HEK293 (cell line): ENCODE measurements at regions not wholly inside any gene's neighbourhood (a gene's known extent, or its start where the extent isn't known, plus 50 kb on each side); places are given as distances from the start of the nearest gene placed in this dataset.

Experiments used
- CTCF ChIA-PET: fragments of 350-600 bp; formaldehyde crosslinking; extraction: SDS; loops from one replicate; lab custom pipeline; 2021; ENCODE audit warnings: antibody characterized with exemption; lab: Yijun Ruan, JAX
- POLR2A ChIA-PET: fragments of 300-600 bp; formaldehyde crosslinking; extraction: SDS; loops from one replicate; lab custom pipeline; 2020; ENCODE audit warnings: antibody characterized with exemption, inconsistent platforms; lab: Yijun Ruan, JAX
- H3K27ac ChIP-seq: fragments of 200-500 bp; sonication (Bioruptor generic); 2 replicates; pipeline ENCODE4 v1.5.1; 2014; ENCODE audit warnings: low read depth, low read length, control low read depth, inconsistent platforms; ENCODE audit errors: extremely low read depth
- H3K36me3 ChIP-seq, 2 experiments: fragments of 200-500 bp in 1 of 2; sonication (Bioruptor generic) in 1 of 2; 1 replicate in 1 of 2; 2 replicates in 1 of 2; pipeline ENCODE4 v1.5.1; 2014 to 2017; ENCODE audit warnings: inconsistent platforms in 2 of 2, low read length in 2 of 2; ENCODE audit not compliant: control insufficient read depth in 2 of 2, insufficient read depth in 1 of 2
- H3K4me1 ChIP-seq: fragments of 200-500 bp; sonication (Bioruptor generic); 2 replicates; pipeline ENCODE4 v1.5.1; 2014; ENCODE audit warnings: mild to moderate bottlenecking, low read length, inconsistent platforms; ENCODE audit not compliant: control insufficient read depth, insufficient read depth
- H3K4me3 ChIP-seq: 2 replicates; pipeline ENCODE4 v1.5.1; 2011; ENCODE audit warnings: low read depth, mild to moderate bottlenecking, control low read depth, low read length, moderate library complexity
- H3K9me3 ChIP-seq: fragments of 200-500 bp; sonication (Bioruptor generic); 2 replicates; pipeline ENCODE4 v1.5.1; 2014; ENCODE audit warnings: low read depth, low read length, inconsistent platforms; ENCODE audit not compliant: control insufficient read depth, insufficient read depth
- KLF1 ChIP-seq: fragments of 450-650 bp; formaldehyde crosslinking; IDR thresholded peaks from 2 replicates; pipeline ENCODE4 v1.5.1; 2016; ENCODE audit warnings: missing biosample characterization, missing genetic modification characterization
- PATZ1 ChIP-seq: fragments of 450-650 bp; formaldehyde crosslinking; IDR thresholded peaks from 2 replicates; pipeline ENCODE4 v1.5.1; 2016; ENCODE audit warnings: missing biosample characterization, missing genetic modification characterization
- PRDM10 ChIP-seq: fragments of 450-650 bp; formaldehyde crosslinking; IDR thresholded peaks from 2 replicates; pipeline ENCODE4 v1.5.1; 2016; ENCODE audit warnings: missing biosample characterization, missing genetic modification characterization
- SETDB1 ChIP-seq: IDR thresholded peaks from one replicate; pipeline ENCODE4 v1.6.1; 2017; ENCODE audit warnings: mild to moderate bottlenecking, low read length, moderate library complexity, mixed read lengths; ENCODE audit not compliant: insufficient read length
- SP7 ChIP-seq: fragments of 450-650 bp; formaldehyde crosslinking; IDR thresholded peaks from 2 replicates; pipeline ENCODE4 v1.5.1; 2016; ENCODE audit warnings: missing biosample characterization, missing genetic modification characterization
- YY2 ChIP-seq: fragments of 450-650 bp; formaldehyde crosslinking; IDR thresholded peaks from 2 replicates; pipeline ENCODE4 v1.5.1; 2016; ENCODE audit warnings: missing biosample characterization, missing genetic modification characterization
- ZBTB11 ChIP-seq: fragments of 450-650 bp; formaldehyde crosslinking; conservative IDR thresholded peaks from 2 replicates; pipeline ENCODE4 v1.5.1; 2016; ENCODE audit warnings: low read depth, missing biosample characterization, missing genetic modification characterization
- ZNF112 ChIP-seq: fragments of 450-650 bp; formaldehyde crosslinking; IDR thresholded peaks from 2 replicates; pipeline ENCODE4 v1.5.0; 2017; ENCODE audit warnings: missing biosample characterization, missing genetic modification characterization
- ZNF148 ChIP-seq: fragments of 450-650 bp; formaldehyde crosslinking; IDR thresholded peaks from 2 replicates; pipeline ENCODE4 v1.5.0; 2017; ENCODE audit warnings: missing biosample characterization, missing genetic modification characterization, borderline replicate concordance
- ZNF501 ChIP-seq: fragments of 450-650 bp; formaldehyde crosslinking; IDR thresholded peaks from 2 replicates; pipeline ENCODE4 v1.5.1; 2016; ENCODE audit warnings: missing biosample characterization, missing genetic modification characterization
- ZNF514 ChIP-seq: fragments of 450-650 bp; formaldehyde crosslinking; IDR thresholded peaks from 2 replicates; pipeline ENCODE4 v1.5.1; 2016; ENCODE audit warnings: missing biosample characterization, missing genetic modification characterization
- ZNF548 ChIP-seq: fragments of 450-650 bp; formaldehyde crosslinking; IDR thresholded peaks from 2 replicates; pipeline ENCODE4 v1.5.1; 2016; ENCODE audit warnings: missing biosample characterization, missing genetic modification characterization
- ZNF555 ChIP-seq: fragments of 450-650 bp; formaldehyde crosslinking; conservative IDR thresholded peaks from 2 replicates; pipeline ENCODE4 v1.5.1; 2017; ENCODE audit warnings: missing biosample characterization, mild to moderate bottlenecking, missing genetic modification characterization, inconsistent platforms
- ZNF580 ChIP-seq: fragments of 450-650 bp; formaldehyde crosslinking; IDR thresholded peaks from 2 replicates; pipeline ENCODE4 v1.5.1; 2016; ENCODE audit warnings: missing biosample characterization, missing genetic modification characterization
- ZNF76 ChIP-seq: fragments of 450-650 bp; formaldehyde crosslinking; IDR thresholded peaks from 2 replicates; pipeline ENCODE4; 2016; ENCODE audit warnings: low read depth, missing biosample characterization, missing genetic modification characterization, borderline replicate concordance
- ZNF837 ChIP-seq: fragments of 450-650 bp; formaldehyde crosslinking; IDR thresholded peaks from 2 replicates; pipeline ENCODE4 v1.5.1; 2016; ENCODE audit warnings: missing biosample characterization, missing genetic modification characterization

- no peak for TF ChIP-seq ZNF501 (tag by site-specific recombination)
- no peak for TF ChIP-seq SP7 (tag by site-specific recombination)
- no peak for TF ChIP-seq ZNF548 (tag by site-specific recombination)
Observed at GRCh38 chr1:232398823-232399222, 231.1 kb downstream of the SIPA1L2 start (continued).

- no peak overlapping the region for H3K27ac ChIP-seq
- TF ChIP-seq SETDB1 (no peak), KLF1 (tag by site-specific recombination) (no peak), PATZ1 (tag by site-specific recombination) (no peak), ZNF580 (tag by site-specific recombination) (no peak), ZNF555 (tag by site-specific recombination) (no peak), ZNF112 (no peak)
- TF ChIP-seq, all 188 proteins: peak for 0
- ChIA-PET POLR2A (no interaction called here), CTCF (interaction anchor here (0.5 to 0.6 kb wide), 3 partner anchors 9 to 169 kb away, joined by 3 to 5 read pairs (median 3); no protein-coding TSS in a partner anchor)
- no peak overlapping the region for H3K4me3 ChIP-seq
- no peaks in the 10 kb centered on the region for H3K4me1 ChIP-seq
- H3K9me3 ChIP-seq, result no peaks in the 10 kb centered on the region
- H3K36me3 ChIP-seq, result peaks cover 1 to 11% of the 10 kb centered on the region in 2 experiments
Observed at GRCh38 chr1:232393444-232394146, 236.3 kb downstream of the SIPA1L2 start.

GRCh38 chr1:232393010-232393409, 236.9 kb downstream of the SIPA1L2 start:
- TF ChIP-seq ZNF76 (tag by site-specific recombination), result no peak
- TF ChIP-seq ZNF514 (tag by site-specific recombination), result no peak
- TF ChIP-seq PRDM10 (tag by site-specific recombination), result no peak
- TF ChIP-seq ZNF837 (tag by site-specific recombination), result no peak
- CTCF ChIA-PET, result interaction anchor here (0.5 to 0.6 kb wide), 3 partner anchors 10 to 210 kb away, joined by 3 to 5 read pairs (median 4); no protein-coding TSS in a partner anchor
- POLR2A ChIA-PET, result no interaction called here
- Histone ChIP-seq H3K9me3 (no peaks in the 10 kb centered on the region), H3K4me3 (no peak overlapping the region), H3K27ac (no peak overlapping the region), H3K4me1 (no peaks in the 10 kb centered on the region), H3K36me3 (peaks cover 0 to 5% of the 10 kb centered on the region in 2 experiments; a peak in 2 of 3 replicates)

- Histone ChIP-seq H3K36me3 (no peaks in the 10 kb centered on the region), H3K4me3 (no peak overlapping the region), H3K9me3 (no peaks in the 10 kb centered on the region), H3K4me1 (no peaks in the 10 kb centered on the region), H3K27ac (no peak overlapping the region)
- POLR2A ChIA-PET, result no interaction called here
- CTCF ChIA-PET, result interaction anchor here (0.6 to 1.1 kb wide), 2 partner anchors 93 to 760 kb away, joined by 3 to 4 read pairs; no protein-coding TSS in a partner anchor
- no peak for TF ChIP-seq ZNF148 (tag by site-specific recombination)
- TF ChIP-seq YY2 (tag by site-specific recombination), result no peak
- no peak for TF ChIP-seq ZBTB11 (tag by site-specific recombination)
- TF ChIP-seq SETDB1, result no peak
Observed at GRCh38 chr1:232390590-232390989, 239.3 kb downstream of the SIPA1L2 start.
